SK-N-SH (cell line): ENCODE measurements at regions not wholly inside any gene's neighbourhood (a gene's known extent, or its start where the extent isn't known, plus 50 kb on each side); places are given as distances from the start of the nearest gene placed in this dataset.

Experiments
- CTCF ChIA-PET: fragments of 300-600, 350-600 bp; formaldehyde crosslinking; extraction: SDS; loops from one replicate; lab custom pipeline; 2021; lab: Yijun Ruan, JAX
- POLR2A ChIA-PET: fragments of 350-600 bp; sonication (Branson Sonifier 250); formaldehyde crosslinking; extraction: SDS; loops from one replicate; lab custom pipeline; 2020; ENCODE audit warnings: antibody characterized with exemption, inconsistent platforms; lab: Yijun Ruan, JAX
- DNase-seq: peaks from one replicate; pipeline ENCODE4 v3.0.0; 2012
- H2AFZ ChIP-seq: fragments of 200-600 bp; sonication (generic); 2 replicates; pipeline ENCODE4 v1.8.1; 2016; ENCODE audit warnings: antibody characterized with exemption, mild to moderate bottlenecking, low read depth
- H3F3A ChIP-seq: fragments of 200-600 bp; sonication (generic); replicated peaks from 2 replicates; pipeline ENCODE3; 2016; ENCODE audit warnings: antibody characterized with exemption, mild to moderate bottlenecking; ENCODE audit not compliant: insufficient read depth
- H3K27ac ChIP-seq, 2 experiments: fragments of 200-500 bp in 1 of 2; fragments of 200-600 bp in 1 of 2; sonication (Bioruptor generic) in 1 of 2; sonication (generic), shearing (Covaris generic) in 1 of 2; 2 replicates each; pipeline versions ENCODE4 v1.5.1 to v1.6.1; 2014 to 2016; ENCODE audit warnings: low read depth in 2 of 2, inconsistent platforms in 1 of 2, low read length in 1 of 2, mild to moderate bottlenecking in 1 of 2, mixed read lengths in 1 of 2
- H3K27me3 ChIP-seq: fragments of 200-600 bp; sonication (generic), shearing (Covaris generic); 2 replicates; pipeline ENCODE4 v1.6.1; 2016; ENCODE audit warnings: mixed run types; ENCODE audit not compliant: insufficient read depth
- H3K36me3 ChIP-seq, 2 experiments: fragments of 200-500 bp in 1 of 2; fragments of 200-600 bp in 1 of 2; sonication (Bioruptor generic) in 1 of 2; sonication (generic) in 1 of 2; replicated peaks in 1 of 2; 2 replicates each; pipeline versions ENCODE3 to v1.5.1; 2014 to 2016; ENCODE audit warnings: low read length in 1 of 2, mild to moderate bottlenecking in 1 of 2; ENCODE audit not compliant: insufficient read depth in 2 of 2, control insufficient read depth in 1 of 2
- H3K4me1 ChIP-seq, 2 experiments: fragments of 200-500 bp in 1 of 2; fragments of 200-600 bp in 1 of 2; sonication (Bioruptor generic) in 1 of 2; sonication (generic), shearing (Covaris generic) in 1 of 2; 2 replicates each; pipeline versions ENCODE4 v1.5.1 to v1.6.1; 2014 to 2016; ENCODE audit warnings: low read depth in 1 of 2, low read length in 1 of 2, mixed run types in 1 of 2; ENCODE audit not compliant: insufficient read depth in 2 of 2, control insufficient read depth in 1 of 2
- H3K4me2 ChIP-seq: fragments of 200-600 bp; sonication (generic), shearing (Covaris generic); 2 replicates; pipeline ENCODE4 v1.6.1; 2017; ENCODE audit warnings: mixed run types
- H3K4me3 ChIP-seq, 2 experiments: fragments of 200-500 bp in 1 of 2; fragments of 200-600 bp in 1 of 2; sonication (Bioruptor generic) in 1 of 2; sonication (generic), shearing (Covaris generic) in 1 of 2; 2 replicates each; pipeline versions ENCODE4 v1.5.1 to v1.8.1; 2014 to 2016; ENCODE audit warnings: low read depth in 2 of 2, inconsistent platforms in 1 of 2, low read length in 1 of 2, mild to moderate bottlenecking in 1 of 2, mixed read lengths in 1 of 2, moderate library complexity in 1 of 2
- H3K79me2 ChIP-seq: fragments of 200-600 bp; sonication (generic); 2 replicates; pipeline ENCODE4 v1.8.1; 2017; ENCODE audit warnings: mild to moderate bottlenecking; ENCODE audit not compliant: insufficient read depth
- H3K9ac ChIP-seq: fragments of 200-600 bp; sonication (generic); 2 replicates; pipeline ENCODE4 v1.6.1; 2017; ENCODE audit warnings: mixed run types
- H3K9me2 ChIP-seq: fragments of 200-600 bp; sonication (generic); 2 replicates; pipeline ENCODE4 v1.6.1; 2017; ENCODE audit warnings: mixed run types
- H3K9me3 ChIP-seq: fragments of 200-600 bp; sonication (generic); 2 replicates; pipeline ENCODE4 v1.6.1; 2017; ENCODE audit warnings: mixed run types, mild to moderate bottlenecking, moderate library complexity
- H4K20me1 ChIP-seq: fragments of 200-600 bp; sonication (generic); 2 replicates; pipeline ENCODE4 v1.6.1; 2017; ENCODE audit warnings: mild to moderate bottlenecking, mixed run types; ENCODE audit not compliant: insufficient read depth
- ELF1 ChIP-seq: IDR thresholded peaks from 2 replicates; pipeline ENCODE4 v1.4.0; 2012
- EZH2phosphoT487 ChIP-seq: fragments of 200-600 bp; sonication (generic); IDR thresholded peaks from 2 replicates; pipeline ENCODE4 v1.6.1; 2017; ENCODE audit warnings: low read depth, mixed run types, mild to moderate bottlenecking, antibody characterized with exemption, moderate library complexity, borderline replicate concordance
- FOSL2 ChIP-seq: IDR thresholded peaks from 2 replicates; pipeline ENCODE4 v1.4.0; 2012; ENCODE audit warnings: low read depth, mild to moderate bottlenecking, moderate library complexity, borderline replicate concordance
- FOXM1 ChIP-seq: IDR thresholded peaks from 2 replicates; pipeline ENCODE4 v1.4.0; 2012; ENCODE audit warnings: low read depth, mild to moderate bottlenecking
- IRF3 ChIP-seq: fragments of 150-350 bp; IDR thresholded peaks from 2 replicates; pipeline ENCODE4 v1.6.1; 2016; ENCODE audit warnings: mild to moderate bottlenecking, low read depth, low read length
- JUND ChIP-seq: IDR thresholded peaks from 2 replicates; pipeline ENCODE4 v1.4.0; 2012
- MAX ChIP-seq: IDR thresholded peaks from 2 replicates; pipeline ENCODE4 v1.4.0; 2012; ENCODE audit warnings: low read depth
- NFIC ChIP-seq: IDR thresholded peaks from 2 replicates; pipeline ENCODE4 v1.4.0; 2012; ENCODE audit warnings: borderline replicate concordance
- NRF1 ChIP-seq: IDR thresholded peaks from 2 replicates; pipeline ENCODE4 v1.6.1; 2012; ENCODE audit warnings: low read depth, mild to moderate bottlenecking, low read length
- RFX5 ChIP-seq: IDR thresholded peaks from 2 replicates; pipeline ENCODE4 v1.6.1; 2012; ENCODE audit warnings: mild to moderate bottlenecking, improper control_type of control experiment, low read length
- SIN3A ChIP-seq: IDR thresholded peaks from 2 replicates; pipeline ENCODE4 v1.6.1; 2012; ENCODE audit warnings: low read depth, mild to moderate bottlenecking, low read length, moderate library complexity, borderline replicate concordance
- SMC3 ChIP-seq: IDR thresholded peaks from 2 replicates; pipeline ENCODE4 v1.6.1; 2012; ENCODE audit warnings: low read depth, low read length, improper control_type of control experiment
- TAF1 ChIP-seq: IDR thresholded peaks from 2 replicates; pipeline ENCODE4 v1.6.1; 2012; ENCODE audit warnings: low read depth, mild to moderate bottlenecking, low read length, moderate library complexity, borderline replicate concordance
- TCF12 ChIP-seq: IDR thresholded peaks from 2 replicates; pipeline ENCODE4 v1.4.0; 2012
- TEAD4 ChIP-seq: IDR thresholded peaks from 2 replicates; pipeline ENCODE4 v1.4.0; 2012; ENCODE audit warnings: mild to moderate bottlenecking, borderline replicate concordance; ENCODE audit not compliant: insufficient read depth
- YY1 ChIP-seq: IDR thresholded peaks from 2 replicates; pipeline ENCODE4 v1.4.0; 2012; ENCODE audit warnings: low read depth, mild to moderate bottlenecking
- WGBS: methylation state at CpG from one replicate; pipeline ENCODE4 v1.1.6; 2017; ENCODE audit warnings: low lambda C conversion rate; 5-methylcytosine and 5-hydroxymethylcytosine counted together
- TF ChIP-seq, protein P1 (sequence below): IDR thresholded peaks from 2 replicates; pipeline ENCODE4 v1.4.0; 2012; ENCODE audit warnings: low read depth, borderline replicate concordance
- TF ChIP-seq, protein P2 (sequence below): fragments of 200-600 bp; sonication (generic); IDR thresholded peaks from 2 replicates; pipeline ENCODE4 v1.6.1; 2017; ENCODE audit warnings: antibody characterized with exemption, mild to moderate bottlenecking, moderate library complexity
- TF ChIP-seq, protein P3 (sequence below): fragments of 150-350 bp; IDR thresholded peaks from 2 replicates; pipeline ENCODE4 v1.6.1; 2017; ENCODE audit warnings: antibody characterized with exemption, low read length, low read depth, borderline replicate concordance

DNA sequence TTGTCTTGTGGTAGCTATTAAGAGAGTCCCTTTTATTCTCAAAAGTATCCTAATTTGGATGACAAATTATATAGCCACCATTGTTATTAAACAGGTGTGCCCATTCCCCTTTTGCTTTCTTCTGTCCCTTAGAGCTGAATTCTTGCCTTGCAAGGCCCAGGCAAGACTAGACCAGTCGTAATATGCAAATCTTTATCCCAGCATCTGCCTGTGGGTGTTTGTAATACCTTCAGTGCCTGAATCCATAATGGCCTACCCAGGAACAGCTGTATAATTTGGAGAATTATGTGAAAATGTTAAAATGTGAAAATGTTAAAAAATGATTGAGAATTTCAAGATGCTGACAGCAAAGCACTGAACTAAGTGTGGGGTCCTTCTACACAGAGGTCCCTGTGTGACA is 403.0 kb upstream of the RBMS3 start:
- H4K20me1 ChIP-seq: no peaks in the 10 kb centered on the region
- H3K27me3 ChIP-seq: no peaks in the 10 kb centered on the region
- H2AFZ ChIP-seq: no peak overlapping the region
- no peaks in the 10 kb centered on the region for H3K9me2 ChIP-seq
- WGBS: 11% methylated on average over 1 of the region's 1 CpG
- no peak for DNase-seq
- no peaks in the 10 kb centered on the region for H3F3A ChIP-seq
- peaks cover 0 to 3% of the 10 kb centered on the region in 2 experiments; a peak in 2 of 4 replicates for H3K4me1 ChIP-seq
- ChIA-PET POLR2A (no interaction called here), CTCF (interaction anchor here (1.7 kb wide), 1 partner anchor 210 kb away, joined by 4 read pairs; no protein-coding TSS in a partner anchor)
- no peaks in the 10 kb centered on the region for H3K9me3 ChIP-seq
- TF ChIP-seq NFIC (no peak), SIN3A (no peak), TAF1 (no peak), RFX5 (no peak), IRF3 (no peak), TEAD4 (no peak), JUND (no peak), EZH2phosphoT487 (no peak), YY1 (no peak)
- TF ChIP-seq, protein P1, sequence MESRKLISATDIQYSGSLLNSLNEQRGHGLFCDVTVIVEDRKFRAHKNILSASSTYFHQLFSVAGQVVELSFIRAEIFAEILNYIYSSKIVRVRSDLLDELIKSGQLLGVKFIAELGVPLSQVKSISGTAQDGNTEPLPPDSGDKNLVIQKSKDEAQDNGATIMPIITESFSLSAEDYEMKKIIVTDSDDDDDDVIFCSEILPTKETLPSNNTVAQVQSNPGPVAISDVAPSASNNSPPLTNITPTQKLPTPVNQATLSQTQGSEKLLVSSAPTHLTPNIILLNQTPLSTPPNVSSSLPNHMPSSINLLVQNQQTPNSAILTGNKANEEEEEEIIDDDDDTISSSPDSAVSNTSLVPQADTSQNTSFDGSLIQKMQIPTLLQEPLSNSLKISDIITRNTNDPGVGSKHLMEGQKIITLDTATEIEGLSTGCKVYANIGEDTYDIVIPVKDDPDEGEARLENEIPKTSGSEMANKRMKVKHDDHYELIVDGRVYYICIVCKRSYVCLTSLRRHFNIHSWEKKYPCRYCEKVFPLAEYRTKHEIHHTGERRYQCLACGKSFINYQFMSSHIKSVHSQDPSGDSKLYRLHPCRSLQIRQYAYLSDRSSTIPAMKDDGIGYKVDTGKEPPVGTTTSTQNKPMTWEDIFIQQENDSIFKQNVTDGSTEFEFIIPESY: no peak
- no peaks in the 10 kb centered on the region for H3K79me2 ChIP-seq
- no peak overlapping the region for H3K4me2 ChIP-seq
- no peak overlapping the region for H3K9ac ChIP-seq
- H3K27ac ChIP-seq: no peak overlapping the region
- H3K4me3 ChIP-seq: no peak overlapping the region
- no peaks in the 10 kb centered on the region for H3K36me3 ChIP-seq

DNA sequence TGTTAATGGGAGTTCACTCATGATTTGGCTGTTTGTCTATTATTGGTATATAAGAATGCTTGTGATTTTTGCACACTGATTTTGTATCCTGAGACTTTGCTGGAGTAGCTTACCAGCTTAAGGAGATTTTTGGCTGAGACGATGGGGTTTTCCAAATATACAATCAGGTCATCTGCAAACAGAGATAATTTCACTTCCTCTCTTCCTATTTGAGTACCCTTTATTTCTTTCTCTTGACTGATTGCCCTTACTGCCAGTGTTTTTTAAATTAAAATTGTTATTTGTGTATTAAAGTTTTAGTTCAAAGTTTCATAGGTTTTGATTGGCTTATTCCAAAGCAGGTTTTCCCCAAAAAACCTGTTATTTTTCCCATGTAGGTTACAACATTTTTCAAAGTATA is 390.5 kb upstream of the RBMS3 start:
- Histone ChIP-seq H3F3A (no peaks in the 10 kb centered on the region), H3K4me2 (no peak overlapping the region), H3K79me2 (no peaks in the 10 kb centered on the region), H3K36me3 (no peaks in the 10 kb centered on the region), H2AFZ (no peak overlapping the region), H3K9ac (no peak overlapping the region), H3K27me3 (no peaks in the 10 kb centered on the region), H3K4me3 (no peak overlapping the region), H4K20me1 (no peaks in the 10 kb centered on the region), H3K4me1 (no peaks in the 10 kb centered on the region), H3K27ac (no peak overlapping the region), H3K9me3 (no peaks in the 10 kb centered on the region), H3K9me2 (no peaks in the 10 kb centered on the region)
- 52% methylated on average over 1 of the region's 1 CpG for WGBS
- ChIA-PET CTCF (no interaction called here), POLR2A (no interaction called here)
- no peak for DNase-seq
- TF ChIP-seq IRF3 (no peak), FOSL2 (no peak), TAF1 (no peak), FOXM1 (no peak), ELF1 (no peak), TCF12 (no peak), NRF1 (no peak), MAX (no peak), SMC3 (no peak)
- TF ChIP-seq, protein P2, sequence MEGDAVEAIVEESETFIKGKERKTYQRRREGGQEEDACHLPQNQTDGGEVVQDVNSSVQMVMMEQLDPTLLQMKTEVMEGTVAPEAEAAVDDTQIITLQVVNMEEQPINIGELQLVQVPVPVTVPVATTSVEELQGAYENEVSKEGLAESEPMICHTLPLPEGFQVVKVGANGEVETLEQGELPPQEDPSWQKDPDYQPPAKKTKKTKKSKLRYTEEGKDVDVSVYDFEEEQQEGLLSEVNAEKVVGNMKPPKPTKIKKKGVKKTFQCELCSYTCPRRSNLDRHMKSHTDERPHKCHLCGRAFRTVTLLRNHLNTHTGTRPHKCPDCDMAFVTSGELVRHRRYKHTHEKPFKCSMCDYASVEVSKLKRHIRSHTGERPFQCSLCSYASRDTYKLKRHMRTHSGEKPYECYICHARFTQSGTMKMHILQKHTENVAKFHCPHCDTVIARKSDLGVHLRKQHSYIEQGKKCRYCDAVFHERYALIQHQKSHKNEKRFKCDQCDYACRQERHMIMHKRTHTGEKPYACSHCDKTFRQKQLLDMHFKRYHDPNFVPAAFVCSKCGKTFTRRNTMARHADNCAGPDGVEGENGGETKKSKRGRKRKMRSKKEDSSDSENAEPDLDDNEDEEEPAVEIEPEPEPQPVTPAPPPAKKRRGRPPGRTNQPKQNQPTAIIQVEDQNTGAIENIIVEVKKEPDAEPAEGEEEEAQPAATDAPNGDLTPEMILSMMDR: no peak
- TF ChIP-seq, protein P1: no peak
- TF ChIP-seq, protein P3, sequence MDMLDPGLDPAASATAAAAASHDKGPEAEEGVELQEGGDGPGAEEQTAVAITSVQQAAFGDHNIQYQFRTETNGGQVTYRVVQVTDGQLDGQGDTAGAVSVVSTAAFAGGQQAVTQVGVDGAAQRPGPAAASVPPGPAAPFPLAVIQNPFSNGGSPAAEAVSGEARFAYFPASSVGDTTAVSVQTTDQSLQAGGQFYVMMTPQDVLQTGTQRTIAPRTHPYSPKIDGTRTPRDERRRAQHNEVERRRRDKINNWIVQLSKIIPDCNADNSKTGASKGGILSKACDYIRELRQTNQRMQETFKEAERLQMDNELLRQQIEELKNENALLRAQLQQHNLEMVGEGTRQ: no peak
